ENCODE measurements at regions not wholly inside any gene's neighbourhood (a gene's known extent, or its start where the extent isn't known, plus 50 kb on each side); places are given as distances from the start of the nearest gene placed in this dataset.

- no peaks in the 10 kb centered on the region for H3K27me3 Mint-ChIP-seq (ENCODE audit: low read depth)
- peaks cover 3% of the 10 kb centered on the region for H3K4me1 Mint-ChIP-seq (ENCODE audit: low read depth)
- peaks cover 2% of the 10 kb centered on the region for H3K9me3 Mint-ChIP-seq
- H3K36me3 Mint-ChIP-seq (ENCODE audit: low read depth) = no peaks in the 10 kb centered on the region
- no peak for DNase-seq (ENCODE audit: low spot score)
- no peak overlapping the region for H3K4me3 Mint-ChIP-seq
- no peak overlapping the region for H3K27ac Mint-ChIP-seq
These were observed 289.1 kb upstream of the CFAP20DC start for GRCh38 chr3:59338934-59339333.

- H3K4me3 Mint-ChIP-seq = no peak overlapping the region
- peaks cover 3% of the 10 kb centered on the region for H3K4me1 Mint-ChIP-seq (ENCODE audit: low read depth)
- H3K27ac Mint-ChIP-seq = no peak overlapping the region
- DNase-seq (ENCODE audit: low spot score) = no peak
- no peaks in the 10 kb centered on the region for H3K36me3 Mint-ChIP-seq (ENCODE audit: low read depth)
- H3K27me3 Mint-ChIP-seq (ENCODE audit: low read depth) = no peaks in the 10 kb centered on the region
- H3K9me3 Mint-ChIP-seq = peaks cover 8% of the 10 kb centered on the region
These were observed 285.5 kb upstream of the CFAP20DC start for GRCh38 chr3:59335338-59335737.

- no peaks in the 10 kb centered on the region for H3K36me3 Mint-ChIP-seq (ENCODE audit: low read depth)
- no peak overlapping the region for H3K4me3 Mint-ChIP-seq
- no peaks in the 10 kb centered on the region for H3K4me1 Mint-ChIP-seq (ENCODE audit: low read depth)
- no peak for DNase-seq (ENCODE audit: low spot score)
- no peaks in the 10 kb centered on the region for H3K27me3 Mint-ChIP-seq (ENCODE audit: low read depth)
- peaks cover 8% of the 10 kb centered on the region for H3K9me3 Mint-ChIP-seq
- no peak overlapping the region for H3K27ac Mint-ChIP-seq
These were observed 284.8 kb upstream of the CFAP20DC start for GRCh38 chr3:59334585-59334984.

- no peak for DNase-seq (ENCODE audit: low spot score)
- H3K9me3 Mint-ChIP-seq = no peaks in the 10 kb centered on the region
- H3K27ac Mint-ChIP-seq = no peak overlapping the region
- no peaks in the 10 kb centered on the region for H3K4me1 Mint-ChIP-seq (ENCODE audit: low read depth)
- H3K36me3 Mint-ChIP-seq (ENCODE audit: low read depth) = no peaks in the 10 kb centered on the region
- H3K4me3 Mint-ChIP-seq = no peak overlapping the region
- no peaks in the 10 kb centered on the region for H3K27me3 Mint-ChIP-seq (ENCODE audit: low read depth)
These were observed 277.6 kb upstream of the CFAP20DC start for GRCh38 chr3:59327376-59327808.

- Mint-ChIP-seq H3K9me3 (no peaks in the 10 kb centered on the region), H3K4me3 (no peak overlapping the region), H3K27ac (no peak overlapping the region), H3K27me3 (ENCODE audit: low read depth) (no peaks in the 10 kb centered on the region), H3K4me1 (ENCODE audit: low read depth) (no peaks in the 10 kb centered on the region), H3K36me3 (ENCODE audit: low read depth) (no peaks in the 10 kb centered on the region)
- DNase-seq (ENCODE audit: low spot score) = no peak
These were observed 276.6 kb upstream of the CFAP20DC start for GRCh38 chr3:59326246-59327024.

GRCh38 chr3:59321881-59322540 is 272.2 kb upstream of the CFAP20DC start:
- no peak for DNase-seq (ENCODE audit: low spot score)
- Mint-ChIP-seq H3K36me3 (ENCODE audit: low read depth) (no peaks in the 10 kb centered on the region), H3K27ac (no peak overlapping the region), H3K4me3 (no peak overlapping the region), H3K27me3 (ENCODE audit: low read depth) (no peaks in the 10 kb centered on the region), H3K4me1 (ENCODE audit: low read depth) (no peaks in the 10 kb centered on the region), H3K9me3 (no peaks in the 10 kb centered on the region)

GRCh38 chr3:59320080-59320479 is 270.3 kb upstream of the CFAP20DC start:
- Mint-ChIP-seq H3K4me1 (ENCODE audit: low read depth) (no peaks in the 10 kb centered on the region), H3K27ac (no peak overlapping the region), H3K27me3 (ENCODE audit: low read depth) (no peaks in the 10 kb centered on the region)

GRCh38 chr3:59319442-59319841 is 269.6 kb upstream of the CFAP20DC start:
- no peaks in the 10 kb centered on the region for H3K4me1 Mint-ChIP-seq (ENCODE audit: low read depth)
- H3K4me3 Mint-ChIP-seq = no peak overlapping the region
- no peaks in the 10 kb centered on the region for H3K9me3 Mint-ChIP-seq
- no peak overlapping the region for H3K27ac Mint-ChIP-seq
- no peaks in the 10 kb centered on the region for H3K27me3 Mint-ChIP-seq (ENCODE audit: low read depth)
- DNase-seq (ENCODE audit: low spot score) = no peak
- no peaks in the 10 kb centered on the region for H3K36me3 Mint-ChIP-seq (ENCODE audit: low read depth)

More at GRCh38 chr3:59320080-59320479, 270.3 kb upstream of the CFAP20DC start:
- no peaks in the 10 kb centered on the region for H3K9me3 Mint-ChIP-seq
- DNase-seq (ENCODE audit: low spot score) = no peak
- no peaks in the 10 kb centered on the region for H3K36me3 Mint-ChIP-seq (ENCODE audit: low read depth)
- H3K4me3 Mint-ChIP-seq = no peak overlapping the region

- DNase-seq (ENCODE audit: low spot score) = no peak
- H3K36me3 Mint-ChIP-seq (ENCODE audit: low read depth) = no peaks in the 10 kb centered on the region
- H3K4me1 Mint-ChIP-seq (ENCODE audit: low read depth) = no peaks in the 10 kb centered on the region
- H3K4me3 Mint-ChIP-seq = no peak overlapping the region
- no peaks in the 10 kb centered on the region for H3K9me3 Mint-ChIP-seq
- no peaks in the 10 kb centered on the region for H3K27me3 Mint-ChIP-seq (ENCODE audit: low read depth)
- H3K27ac Mint-ChIP-seq = no peak overlapping the region
These were observed 269.1 kb upstream of the CFAP20DC start for GRCh38 chr3:59318881-59319280.

GRCh38 chr3:59317386-59317785 is 267.6 kb upstream of the CFAP20DC start:
- no peaks in the 10 kb centered on the region for H3K27me3 Mint-ChIP-seq (ENCODE audit: low read depth)
- no peaks in the 10 kb centered on the region for H3K36me3 Mint-ChIP-seq (ENCODE audit: low read depth)
- no peaks in the 10 kb centered on the region for H3K9me3 Mint-ChIP-seq
- no peak overlapping the region for H3K27ac Mint-ChIP-seq
- no peak for DNase-seq (ENCODE audit: low spot score)
- no peaks in the 10 kb centered on the region for H3K4me1 Mint-ChIP-seq (ENCODE audit: low read depth)
- H3K4me3 Mint-ChIP-seq = no peak overlapping the region

- Mint-ChIP-seq H3K9me3 (no peaks in the 10 kb centered on the region), H3K27ac (no peak overlapping the region), H3K27me3 (ENCODE audit: low read depth) (no peaks in the 10 kb centered on the region), H3K4me1 (ENCODE audit: low read depth) (no peaks in the 10 kb centered on the region), H3K4me3 (no peak overlapping the region), H3K36me3 (ENCODE audit: low read depth) (no peaks in the 10 kb centered on the region)
- DNase-seq (ENCODE audit: low spot score) = no peak
These were observed 267.0 kb upstream of the CFAP20DC start for GRCh38 chr3:59316688-59317275.

- H3K36me3 Mint-ChIP-seq (ENCODE audit: low read depth) = no peaks in the 10 kb centered on the region
- no peak overlapping the region for H3K27ac Mint-ChIP-seq
- DNase-seq (ENCODE audit: low spot score) = peak; percentile 21
- peaks cover 2% of the 10 kb centered on the region for H3K4me1 Mint-ChIP-seq (ENCODE audit: low read depth)
- H3K4me3 Mint-ChIP-seq = no peak overlapping the region
- H3K27me3 Mint-ChIP-seq (ENCODE audit: low read depth) = peaks cover 2% of the 10 kb centered on the region
- no peaks in the 10 kb centered on the region for H3K9me3 Mint-ChIP-seq
These were observed 263.5 kb upstream of the CFAP20DC start for GRCh38 chr3:59313365-59313764.

GRCh38 chr3:59311231-59311630 is 261.4 kb upstream of the CFAP20DC start:
- H3K4me3 Mint-ChIP-seq = no peak overlapping the region
- H3K27ac Mint-ChIP-seq = no peak overlapping the region
- H3K36me3 Mint-ChIP-seq (ENCODE audit: low read depth) = no peaks in the 10 kb centered on the region

GRCh38 chr3:59310736-59311135 is 260.9 kb upstream of the CFAP20DC start:
- Mint-ChIP-seq H3K27ac (no peak overlapping the region), H3K4me3 (no peak overlapping the region), H3K9me3 (no peaks in the 10 kb centered on the region), H3K27me3 (ENCODE audit: low read depth) (peaks cover 2% of the 10 kb centered on the region), H3K4me1 (ENCODE audit: low read depth) (peaks cover 2% of the 10 kb centered on the region), H3K36me3 (ENCODE audit: low read depth) (no peaks in the 10 kb centered on the region)
- DNase-seq (ENCODE audit: low spot score) = no peak

More at GRCh38 chr3:59311231-59311630, 261.4 kb upstream of the CFAP20DC start:
- no peak for DNase-seq (ENCODE audit: low spot score)
- H3K27me3 Mint-ChIP-seq (ENCODE audit: low read depth) = peaks cover 2% of the 10 kb centered on the region
- H3K9me3 Mint-ChIP-seq = no peaks in the 10 kb centered on the region
- peaks cover 2% of the 10 kb centered on the region for H3K4me1 Mint-ChIP-seq (ENCODE audit: low read depth)
